IMR-90 (cell line): ENCODE measurements at regions not wholly inside any gene's neighbourhood (a gene's known extent, or its start where the extent isn't known, plus 50 kb on each side); places are given as distances from the start of the nearest gene placed in this dataset.

Source experiments
- ATAC-seq: fragments of 200-7000 bp; cut with Tn5 transposase; 2 replicates; pipeline ENCODE4 v1.9.1; 2020; ENCODE audit warnings: low read depth, mild to moderate bottlenecking, moderate library complexity
- BruUV-seq: library from RNA; stranded (reverse); fragments of 400-500 nt; replicated peaks from 2 replicates; lab custom pipeline; 2021; lab: Mats Ljungman, UMichigan
- CTCF ChIA-PET: fragments of 300-600 bp; formaldehyde crosslinking; extraction: SDS; loops from one replicate; lab custom pipeline; 2021; ENCODE audit warnings: antibody characterized with exemption; lab: Yijun Ruan, JAX
- POLR2A ChIA-PET: fragments of 300-600 bp; sonication (Branson Sonifier 250); formaldehyde crosslinking; loops from one replicate; lab custom pipeline; 2022; ENCODE audit warnings: antibody characterized with exemption; ENCODE audit not compliant: unreplicated experiment; lab: Charles Lee
- DNase-seq: peaks from one replicate; pipeline ENCODE4 v3.0.0; 2013
- H2AFZ ChIP-seq: replicated peaks from 2 replicates; pipeline ENCODE3; 2013; ENCODE audit warnings: low read length, mild to moderate bottlenecking; ENCODE audit not compliant: poor library complexity
- H2AK5ac ChIP-seq: 2 replicates; pipeline ENCODE4 v1.6.1; 2013; ENCODE audit warnings: low read depth, low read length, inconsistent platforms
- H2AK9ac ChIP-seq: replicated peaks from 2 replicates; pipeline ENCODE3; 2013; ENCODE audit warnings: mild to moderate bottlenecking, low read depth, low read length, moderate library complexity; ENCODE audit not compliant: poor library complexity
- H2BK120ac ChIP-seq: 2 replicates; pipeline ENCODE4 v1.6.1; 2013; ENCODE audit warnings: low read depth, low read length, inconsistent platforms
- H2BK15ac ChIP-seq: 3 replicates; pipeline ENCODE4 v1.6.1; 2013; ENCODE audit warnings: low read depth, low read length, inconsistent platforms
- H2BK20ac ChIP-seq: 2 replicates; pipeline ENCODE4 v1.6.1; 2013; ENCODE audit warnings: low read depth, mild to moderate bottlenecking, inconsistent platforms, low read length, moderate library complexity
- H2BK5ac ChIP-seq: 2 replicates; pipeline ENCODE4 v1.6.1; 2013; ENCODE audit warnings: mild to moderate bottlenecking, low read depth, low read length, inconsistent platforms; ENCODE audit not compliant: poor library complexity, severe bottlenecking
- H3K14ac ChIP-seq: replicated peaks from 2 replicates; pipeline ENCODE4 v1.6.1; 2013; ENCODE audit warnings: low read depth, low read length, inconsistent platforms
- H3K18ac ChIP-seq: 2 replicates; pipeline ENCODE4 v1.6.1; 2013; ENCODE audit warnings: low read depth, low read length, control low read depth
- H3K23ac ChIP-seq: 2 replicates; pipeline ENCODE4 v1.6.1; 2013; ENCODE audit warnings: low read depth, low read length, inconsistent platforms
- H3K27ac ChIP-seq: 2 replicates; pipeline ENCODE4 v1.5.1; 2013; ENCODE audit warnings: mild to moderate bottlenecking, control low read depth, low read length; ENCODE audit not compliant: insufficient read depth
- H3K27me3 ChIP-seq: 2 replicates; pipeline ENCODE4 v1.6.1; 2013; ENCODE audit warnings: low read length; ENCODE audit not compliant: control insufficient read depth, insufficient read depth
- H3K36me3 ChIP-seq: 2 replicates; pipeline ENCODE4 v1.6.1; 2013; ENCODE audit warnings: low read length, mixed read lengths; ENCODE audit not compliant: control insufficient read depth, insufficient read depth
- H3K4ac ChIP-seq: 2 replicates; pipeline ENCODE4 v1.6.1; 2013; ENCODE audit warnings: low read depth, low read length, inconsistent platforms
- H3K4me1 ChIP-seq: 2 replicates; pipeline ENCODE4 v1.6.1; 2013; ENCODE audit warnings: low read length, mixed read lengths; ENCODE audit not compliant: control insufficient read depth, insufficient read depth
- H3K4me2 ChIP-seq: 2 replicates; pipeline ENCODE4 v1.6.1; 2013; ENCODE audit warnings: low read depth, mild to moderate bottlenecking, control low read depth, low read length, moderate library complexity
- H3K4me3 ChIP-seq: 2 replicates; pipeline ENCODE4 v1.5.1; 2013; ENCODE audit warnings: low read depth, mild to moderate bottlenecking, control low read depth, low read length, moderate library complexity; ENCODE audit not compliant: insufficient read depth
- H3K56ac ChIP-seq: 2 replicates; pipeline ENCODE4 v1.6.1; 2013; ENCODE audit warnings: low read length, inconsistent platforms; ENCODE audit not compliant: insufficient read depth; ENCODE audit errors: extremely low read depth
- H3K79me1 ChIP-seq, 2 experiments: 2 replicates each; pipeline ENCODE4 v1.6.1; 2013; ENCODE audit warnings: low read length in 2 of 2, inconsistent platforms in 1 of 2, low read depth in 1 of 2
- H3K9ac ChIP-seq: 2 replicates; pipeline ENCODE4 v1.6.1; 2013; ENCODE audit warnings: low read depth, low read length, control low read depth
- H3K9me1 ChIP-seq: 2 replicates; pipeline ENCODE4 v1.6.1; 2013; ENCODE audit warnings: low read length, inconsistent platforms; ENCODE audit not compliant: insufficient read depth
- H3K9me3 ChIP-seq: 2 replicates; pipeline ENCODE4 v1.6.1; 2013; ENCODE audit warnings: low read length; ENCODE audit not compliant: control insufficient read depth, insufficient read depth
- H4K20me1 ChIP-seq: 2 replicates; pipeline ENCODE4 v1.6.1; 2013; ENCODE audit warnings: low read length, inconsistent platforms; ENCODE audit not compliant: insufficient read depth
- H4K5ac ChIP-seq: 2 replicates; pipeline ENCODE4 v1.6.1; 2013; ENCODE audit warnings: mild to moderate bottlenecking, low read depth, low read length, control low read depth
- H4K8ac ChIP-seq, 2 experiments: 2 replicates each; pipeline ENCODE4 v1.6.1; 2013; ENCODE audit warnings: low read depth in 2 of 2, low read length in 2 of 2, control low read depth in 1 of 2, inconsistent platforms in 1 of 2
- H4K91ac ChIP-seq: 2 replicates; pipeline ENCODE4 v1.6.1; 2013; ENCODE audit warnings: low read depth, low read length, inconsistent platforms; ENCODE audit not compliant: insufficient read depth
- BHLHE40 ChIP-seq: fragments of 150-350 bp; IDR thresholded peaks from 2 replicates; pipeline ENCODE4 v1.6.1; 2016; ENCODE audit warnings: mild to moderate bottlenecking, low read depth, low read length
- CEBPB ChIP-seq: IDR thresholded peaks from 2 replicates; pipeline ENCODE4 v1.6.1; 2012; ENCODE audit warnings: low read depth, low read length, improper control_type of control experiment
- CHD1 ChIP-seq: IDR thresholded peaks from 2 replicates; pipeline ENCODE4 v1.6.1; 2012; ENCODE audit warnings: low read depth, low read length, improper control_type of control experiment
- CTCF ChIP-seq: conservative IDR thresholded peaks from 2 replicates; pipeline ENCODE4 v1.5.1; 2012; ENCODE audit warnings: mild to moderate bottlenecking, low read depth, low read length, improper control_type of control experiment
- ELK1 ChIP-seq: fragments of 150-350 bp; IDR thresholded peaks from 2 replicates; pipeline ENCODE4 v1.6.1; 2016; ENCODE audit warnings: low read depth, mild to moderate bottlenecking, low read length, moderate library complexity, borderline replicate concordance
- FOS ChIP-seq: fragments of 150-350 bp; IDR thresholded peaks from 2 replicates; pipeline ENCODE4 v1.6.1; 2016; ENCODE audit warnings: low read depth, low read length
- MAFK ChIP-seq: IDR thresholded peaks from 2 replicates; pipeline ENCODE4 v1.6.1; 2012; ENCODE audit warnings: low read depth, low read length, improper control_type of control experiment
- MAZ ChIP-seq: IDR thresholded peaks from 2 replicates; pipeline ENCODE4 v1.6.1; 2012; ENCODE audit warnings: low read depth, mild to moderate bottlenecking, low read length, improper control_type of control experiment, moderate library complexity, borderline replicate concordance
- MXI1 ChIP-seq: IDR thresholded peaks from 2 replicates; pipeline ENCODE4 v1.6.1; 2012; ENCODE audit warnings: low read depth, mild to moderate bottlenecking, low read length, moderate library complexity, borderline replicate concordance
- NFE2L2 ChIP-seq: fragments of 150-350 bp; IDR thresholded peaks from 2 replicates; pipeline ENCODE4 v1.6.1; 2016; ENCODE audit warnings: low read depth, mild to moderate bottlenecking, low read length
- POLR2A ChIP-seq: IDR thresholded peaks from 2 replicates; pipeline ENCODE4 v1.6.1; 2012; ENCODE audit warnings: mild to moderate bottlenecking, low read depth, low read length
- RAD21 ChIP-seq: IDR thresholded peaks from 2 replicates; pipeline ENCODE4 v1.6.1; 2012; ENCODE audit warnings: low read length, improper control_type of control experiment
- RCOR1 ChIP-seq: IDR thresholded peaks from 2 replicates; pipeline ENCODE4 v1.6.1; 2012; ENCODE audit warnings: mild to moderate bottlenecking, low read length, improper control_type of control experiment; ENCODE audit not compliant: insufficient replicate concordance
- RFX5 ChIP-seq: IDR thresholded peaks from 2 replicates; pipeline ENCODE4 v1.8.0; 2012; ENCODE audit warnings: low read depth, mild to moderate bottlenecking, low read length, moderate library complexity
- SMC3 ChIP-seq: fragments of 150-350 bp; IDR thresholded peaks from 2 replicates; pipeline ENCODE4 v1.6.1; 2016; ENCODE audit warnings: low read depth, mild to moderate bottlenecking, antibody characterized with exemption, low read length, moderate library complexity
- USF2 ChIP-seq: fragments of 150-350 bp; IDR thresholded peaks from 2 replicates; pipeline ENCODE4 v1.6.1; 2017; ENCODE audit warnings: mild to moderate bottlenecking, antibody characterized with exemption, low read length, low read depth
- WGBS, 2 experiments: methylation state at CpG; one replicate each; pipeline versions ENCODE4 v1.1.5 to v1.1.7; 2013; ENCODE audit warnings: missing lambda C conversion rate in 2 of 2; ENCODE audit not compliant: insufficient read length in 1 of 2; ENCODE audit errors: extremely low coverage in 2 of 2; 5-methylcytosine and 5-hydroxymethylcytosine counted together
- dilution Hi-C: fragments of 300-500 bp; cut with HindIII; formaldehyde crosslinking; loops from one replicate; pipeline ENCODE4 v1.14.3; 2018; ENCODE audit warnings: low sequenced_read_pairs; ENCODE audit not compliant: unreplicated experiment
- in situ Hi-C: fragments of 300-500 bp; cut with MboI; formaldehyde crosslinking; loops from 3 replicates; pipeline ENCODE4 v1.14.3; 2019; ENCODE audit warnings: low sequenced_read_pairs, inconsistent platforms, mixed read lengths
- intact Hi-C: fragments of 100-400 bp; cut with micrococcal nuclease; formaldehyde crosslinking; loops from 2 replicates; pipeline ENCODE4 v1.10.0; 2022

GRCh38 chr1:113286156-113286555 is 104.2 kb upstream of the MAGI3 start:
- TF ChIP-seq RCOR1 (no peak), ELK1 (no peak), USF2 (no peak), MXI1 (no peak), MAFK (no peak), NFE2L2 (no peak), CEBPB (no peak), MAZ (no peak), SMC3 (no peak), RFX5 (no peak), CHD1 (no peak), POLR2A (no peak), RAD21 (no peak), CTCF (no peak), BHLHE40 (no peak), FOS (no peak)
- no peak overlapping the region for H3K23ac ChIP-seq
- H2BK5ac ChIP-seq: no peak overlapping the region
- H3K9me3 ChIP-seq: no peaks in the 10 kb centered on the region
- no peak overlapping the region for H4K8ac ChIP-seq
- H2AFZ ChIP-seq: no peak overlapping the region
- no peak overlapping the region for H2AK9ac ChIP-seq
- intact Hi-C loops (no loop called here), in situ Hi-C loops (no loop called here), dilution Hi-C loops (no loop called here)
- no peak overlapping the region for H3K4me3 ChIP-seq
- H2BK20ac ChIP-seq: no peak overlapping the region
- H3K36me3 ChIP-seq: no peaks in the 10 kb centered on the region
- H4K20me1 ChIP-seq: no peaks in the 10 kb centered on the region
- no peaks in the 10 kb centered on the region for H3K4me1 ChIP-seq
- H3K27me3 ChIP-seq: no peaks in the 10 kb centered on the region; the same call in 1 of the 2 replicates
- no peak overlapping the region for H3K4ac ChIP-seq
- no peak overlapping the region for H3K14ac ChIP-seq
- no peak overlapping the region for H3K9ac ChIP-seq
- H3K4me2 ChIP-seq: no peak overlapping the region
- H3K27ac ChIP-seq: no peak overlapping the region
- H3K79me1 ChIP-seq: no peaks in the 10 kb centered on the region
- no peak overlapping the region for H3K18ac ChIP-seq
- H4K5ac ChIP-seq: no peak overlapping the region
- BruUV-seq: no TSS peak
- no CpG with 5 or more reads among the region's 1 CpG for WGBS, 2 experiments
- CTCF ChIA-PET: no interaction called here
- POLR2A ChIA-PET: no interaction called here
- ATAC-seq (no peak), DNase-seq (no peak)
- no peaks in the 10 kb centered on the region for H3K9me1 ChIP-seq
- no peak overlapping the region for H2BK120ac ChIP-seq
- no peak overlapping the region for H2BK15ac ChIP-seq
- H2AK5ac ChIP-seq: no peak overlapping the region
- H3K56ac ChIP-seq: no peak overlapping the region
- no peak overlapping the region for H4K91ac ChIP-seq
